OCI-LY1 (cell line): ENCODE measurements at regions not wholly inside any gene's neighbourhood (a gene's known extent, or its start where the extent isn't known, plus 50 kb on each side); places are given as distances from the start of the nearest gene placed in this dataset.

Source experiments
- H2AFZ ChIP-seq: fragments of 200-600 bp; sonication (generic), shearing (Covaris generic); 2 replicates; pipeline ENCODE4 v1.6.0; 2014; ENCODE audit warnings: antibody characterized with exemption, mild to moderate bottlenecking, low read length
- H3F3A ChIP-seq: fragments of 200-600 bp; sonication (generic), shearing (Covaris generic); 2 replicates; pipeline ENCODE4 v1.6.0; 2014; ENCODE audit warnings: mild to moderate bottlenecking, antibody characterized with exemption, low read length, moderate library complexity; ENCODE audit not compliant: insufficient read depth
- H3K27ac ChIP-seq: fragments of 200-600 bp; sonication (generic); 2 replicates; pipeline ENCODE4 v1.5.1; 2014; ENCODE audit warnings: low read length, mixed run types, mild to moderate bottlenecking, low read depth; ENCODE audit not compliant: poor library complexity, severe bottlenecking
- H3K27me3 ChIP-seq: fragments of 200-600 bp; sonication (generic); 2 replicates; pipeline ENCODE4 v1.6.0; 2014; ENCODE audit warnings: antibody characterized with exemption, mild to moderate bottlenecking, low read length, moderate library complexity; ENCODE audit not compliant: insufficient read depth
- H3K36me3 ChIP-seq: fragments of 200-600 bp; sonication (generic); 2 replicates; pipeline ENCODE4 v1.6.1; 2014; ENCODE audit warnings: mild to moderate bottlenecking, antibody characterized with exemption, low read length, moderate library complexity, mixed read lengths; ENCODE audit not compliant: insufficient read depth
- H3K4me1 ChIP-seq: fragments of 200-600 bp; sonication (generic); 2 replicates; pipeline ENCODE4 v1.5.1; 2014; ENCODE audit warnings: mild to moderate bottlenecking, low read length, moderate library complexity; ENCODE audit not compliant: insufficient read depth, severe bottlenecking
- H3K4me2 ChIP-seq: fragments of 200-600 bp; sonication (generic), shearing (Covaris generic); 2 replicates; pipeline ENCODE4 v1.6.1; 2014; ENCODE audit warnings: low read length
- H3K4me3 ChIP-seq: fragments of 200-600 bp; sonication (generic); 2 replicates; pipeline ENCODE4 v1.5.1; 2014; ENCODE audit warnings: low read length, low read depth, mild to moderate bottlenecking, mixed read lengths; ENCODE audit not compliant: poor library complexity, severe bottlenecking
- H3K79me2 ChIP-seq: fragments of 200-600 bp; shearing (Covaris generic); 2 replicates; pipeline ENCODE4 v1.6.1; 2016; ENCODE audit warnings: mixed run types, low read length, mixed read lengths; ENCODE audit not compliant: insufficient read depth
- H3K9ac ChIP-seq: fragments of 200-600 bp; sonication (generic), shearing (Covaris generic); 2 replicates; pipeline ENCODE4 v1.6.1; 2014; ENCODE audit warnings: mild to moderate bottlenecking, low read length, mixed read lengths
- H3K9me2 ChIP-seq: fragments of 200-600 bp; sonication (generic), shearing (Covaris generic); 2 replicates; pipeline ENCODE4 v1.6.1; 2014; ENCODE audit warnings: low read depth, mild to moderate bottlenecking, low read length, mixed read lengths
- H3K9me3 ChIP-seq: fragments of 200-600 bp; shearing (Covaris generic); 2 replicates; pipeline ENCODE4 v1.6.1; 2014; ENCODE audit warnings: low read length, mixed read lengths
- H4K20me1 ChIP-seq: fragments of 200-600 bp; sonication (generic), shearing (Covaris generic); 2 replicates; pipeline ENCODE4 v1.6.0; 2016; ENCODE audit warnings: mild to moderate bottlenecking, low read length; ENCODE audit not compliant: insufficient read depth
- EZH2 ChIP-seq: fragments of 200-600 bp; sonication (generic), shearing (Covaris generic); IDR thresholded peaks from 2 replicates; pipeline ENCODE4 v1.8.0; 2017; ENCODE audit warnings: borderline replicate concordance, mixed run types, mild to moderate bottlenecking, antibody characterized with exemption, low read length, moderate library complexity, mixed read lengths
- TF ChIP-seq, protein P1 (sequence below): fragments of 200-600 bp; sonication (generic), shearing (Covaris generic); IDR thresholded peaks from 2 replicates; pipeline ENCODE4 v1.5.1; 2017; ENCODE audit warnings: mild to moderate bottlenecking, antibody characterized with exemption, low read length, moderate library complexity, mixed read lengths

DNA sequence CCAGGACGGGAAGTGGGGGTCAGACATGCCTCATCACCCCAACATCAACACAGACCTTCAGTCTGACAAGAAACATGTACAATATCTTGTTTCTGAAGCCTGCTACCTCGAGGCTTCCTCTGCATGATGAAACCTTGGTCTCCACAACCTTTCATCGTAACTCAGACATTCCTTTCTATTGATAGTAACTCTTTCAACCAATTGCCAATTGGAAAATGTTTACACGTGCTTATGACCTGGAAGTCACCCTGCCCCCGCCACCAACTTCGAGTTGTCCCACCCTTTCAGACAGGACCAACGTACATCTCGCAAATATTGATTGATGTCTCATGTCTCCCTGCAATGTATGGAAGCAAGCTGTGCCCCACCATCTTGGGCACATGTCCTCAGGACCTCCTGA lies 159.5 kb downstream of the ETS2 start:
- no peaks in the 10 kb centered on the region for H3F3A ChIP-seq
- H4K20me1 ChIP-seq, result no peaks in the 10 kb centered on the region
- H3K4me2 ChIP-seq, result no peak overlapping the region
- no peaks in the 10 kb centered on the region for H3K9me2 ChIP-seq
- H3K9ac ChIP-seq, result no peak overlapping the region
- no peaks in the 10 kb centered on the region; the same call in 1 of the 2 replicates for H3K36me3 ChIP-seq
- H2AFZ ChIP-seq, result no peak overlapping the region
- H3K27me3 ChIP-seq, result no peaks in the 10 kb centered on the region
- H3K9me3 ChIP-seq, result no peaks in the 10 kb centered on the region
- peaks cover 13% of the 10 kb centered on the region for H3K4me1 ChIP-seq
- H3K4me3 ChIP-seq, result no peak overlapping the region
- TF ChIP-seq EZH2, result no peak
- TF ChIP-seq, protein P1, sequence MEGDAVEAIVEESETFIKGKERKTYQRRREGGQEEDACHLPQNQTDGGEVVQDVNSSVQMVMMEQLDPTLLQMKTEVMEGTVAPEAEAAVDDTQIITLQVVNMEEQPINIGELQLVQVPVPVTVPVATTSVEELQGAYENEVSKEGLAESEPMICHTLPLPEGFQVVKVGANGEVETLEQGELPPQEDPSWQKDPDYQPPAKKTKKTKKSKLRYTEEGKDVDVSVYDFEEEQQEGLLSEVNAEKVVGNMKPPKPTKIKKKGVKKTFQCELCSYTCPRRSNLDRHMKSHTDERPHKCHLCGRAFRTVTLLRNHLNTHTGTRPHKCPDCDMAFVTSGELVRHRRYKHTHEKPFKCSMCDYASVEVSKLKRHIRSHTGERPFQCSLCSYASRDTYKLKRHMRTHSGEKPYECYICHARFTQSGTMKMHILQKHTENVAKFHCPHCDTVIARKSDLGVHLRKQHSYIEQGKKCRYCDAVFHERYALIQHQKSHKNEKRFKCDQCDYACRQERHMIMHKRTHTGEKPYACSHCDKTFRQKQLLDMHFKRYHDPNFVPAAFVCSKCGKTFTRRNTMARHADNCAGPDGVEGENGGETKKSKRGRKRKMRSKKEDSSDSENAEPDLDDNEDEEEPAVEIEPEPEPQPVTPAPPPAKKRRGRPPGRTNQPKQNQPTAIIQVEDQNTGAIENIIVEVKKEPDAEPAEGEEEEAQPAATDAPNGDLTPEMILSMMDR, result no peak
- no peaks in the 10 kb centered on the region for H3K79me2 ChIP-seq
- H3K27ac ChIP-seq, result no peak overlapping the region

DNA sequence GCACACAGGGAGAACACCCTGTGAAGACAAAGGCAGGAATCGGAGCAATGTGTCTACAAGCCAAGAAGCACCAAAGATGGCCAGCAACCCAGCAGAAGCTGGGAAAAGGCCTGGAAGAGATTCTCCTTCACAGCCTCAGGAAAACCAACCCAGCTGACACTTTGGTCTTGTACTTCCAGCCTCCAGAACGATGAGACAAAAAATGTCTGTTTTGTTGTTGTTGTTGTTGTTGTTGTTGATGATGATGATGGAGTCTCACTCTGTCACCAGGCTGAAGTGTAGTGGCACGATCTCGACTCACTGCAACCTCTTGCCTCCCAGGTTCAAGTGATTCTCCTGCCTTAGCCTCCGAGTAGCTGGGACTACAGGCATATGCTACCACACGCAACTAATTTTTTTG lies 157.3 kb downstream of the ETS2 start:
- Histone ChIP-seq H3K9me2 (no peaks in the 10 kb centered on the region), H3K79me2 (no peaks in the 10 kb centered on the region)

DNA sequence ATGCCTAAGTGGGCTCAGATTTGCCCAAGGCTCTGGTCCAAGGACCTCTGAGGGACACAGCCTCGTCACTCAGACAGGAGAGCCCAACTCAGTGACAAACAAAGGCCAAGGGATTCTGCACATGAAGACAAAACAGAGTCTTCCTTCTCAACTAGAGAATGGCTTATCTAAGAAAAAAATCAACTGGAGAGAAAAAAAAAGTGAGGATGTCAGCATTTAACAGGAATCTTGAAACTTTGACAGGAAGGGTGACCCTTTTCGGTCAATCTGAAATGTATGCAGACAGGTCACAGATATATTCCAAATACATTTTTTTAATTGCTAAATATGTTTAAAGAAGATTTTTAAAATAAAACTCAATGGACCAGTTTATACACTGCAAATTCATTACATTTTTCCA lies 154.5 kb downstream of the ETS2 start:
- Histone ChIP-seq H3K9me3 (no peaks in the 10 kb centered on the region), H3K4me1 (peaks cover 10% of the 10 kb centered on the region), H3K4me2 (no peak overlapping the region), H3K9ac (no peak overlapping the region), H3K9me2 (no peaks in the 10 kb centered on the region), H3F3A (no peaks in the 10 kb centered on the region), H3K4me3 (no peak overlapping the region), H3K79me2 (no peaks in the 10 kb centered on the region), H2AFZ (no peak overlapping the region), H3K27ac (no peak overlapping the region), H3K36me3 (no peaks in the 10 kb centered on the region; the same call in 1 of the 2 replicates), H3K27me3 (no peaks in the 10 kb centered on the region), H4K20me1 (no peaks in the 10 kb centered on the region)
- TF ChIP-seq EZH2, result no peak
- TF ChIP-seq, protein P1, result no peak

More for the DNA sequence above, 157.3 kb downstream of the ETS2 start:
- Histone ChIP-seq H3K9me3 (no peaks in the 10 kb centered on the region), H3K4me2 (no peak overlapping the region), H3K4me3 (no peak overlapping the region), H3K36me3 (no peaks in the 10 kb centered on the region; the same call in 1 of the 2 replicates), H3F3A (no peaks in the 10 kb centered on the region), H3K9ac (no peak overlapping the region), H2AFZ (no peak overlapping the region), H4K20me1 (no peaks in the 10 kb centered on the region), H3K27me3 (no peaks in the 10 kb centered on the region), H3K4me1 (peaks cover 13% of the 10 kb centered on the region), H3K27ac (no peak overlapping the region)
- TF ChIP-seq EZH2, result no peak
- TF ChIP-seq, protein P1, result no peak
